Lower lobe of right lung (tissue), 2 donors: ENCODE measurements at regions not wholly inside any gene's neighbourhood (a gene's known extent, or its start where the extent isn't known, plus 50 kb on each side); places are given as distances from the start of the nearest gene placed in this dataset.
"Not testable (repeated sequence)": the region's sequence is repeated elsewhere in the genome, so short reads cannot be mapped to it uniquely, and the experiment has no call there.

Experiments used
- ATAC-seq, 2 donors: fragments of 200-7000 bp; cut with Tn5 transposase; one replicate each; pipeline ENCODE4 v1.9.1; 2020 to 2022; ENCODE audit warnings: mild to moderate bottlenecking in 2 of 2, moderate library complexity in 2 of 2
- DNase-seq: peaks from one replicate; pipeline ENCODE4 v3.0.0-alpha.2; 2020
- H3K27ac ChIP-seq: fragments of 200-600 bp; one replicate; pipeline ENCODE4 v1.8.0; 2022
- H3K27me3 ChIP-seq: fragments of 200-600 bp; one replicate; pipeline ENCODE4 v1.8.0; 2022; ENCODE audit warnings: low read depth
- H3K36me3 ChIP-seq: fragments of 200-600 bp; one replicate; pipeline ENCODE4 v1.8.0; 2022; ENCODE audit warnings: mild to moderate bottlenecking
- H3K4me1 ChIP-seq: fragments of 200-600 bp; one replicate; pipeline ENCODE4 v1.8.0; 2022
- H3K4me3 ChIP-seq: fragments of 200-600 bp; one replicate; pipeline ENCODE4 v1.8.0; 2022; ENCODE audit warnings: mild to moderate bottlenecking
- H3K9me3 ChIP-seq: fragments of 200-600 bp; one replicate; pipeline ENCODE4 v1.8.0; 2022
- intact Hi-C: fragments of 100-400 bp; cut with DNase I; formaldehyde crosslinking; loops from one replicate; pipeline ENCODE4 v1.11.0; 2022
- TF ChIP-seq, protein P1 (sequence below): fragments of 200-600 bp; IDR thresholded peaks from one replicate; pipeline ENCODE4 v1.8.0; 2022; ENCODE audit warnings: antibody characterized with exemption, mild to moderate bottlenecking
- donor health status: DM: no; HTN: yes; CAD: no; lungs with severe emphysema.

DNA sequence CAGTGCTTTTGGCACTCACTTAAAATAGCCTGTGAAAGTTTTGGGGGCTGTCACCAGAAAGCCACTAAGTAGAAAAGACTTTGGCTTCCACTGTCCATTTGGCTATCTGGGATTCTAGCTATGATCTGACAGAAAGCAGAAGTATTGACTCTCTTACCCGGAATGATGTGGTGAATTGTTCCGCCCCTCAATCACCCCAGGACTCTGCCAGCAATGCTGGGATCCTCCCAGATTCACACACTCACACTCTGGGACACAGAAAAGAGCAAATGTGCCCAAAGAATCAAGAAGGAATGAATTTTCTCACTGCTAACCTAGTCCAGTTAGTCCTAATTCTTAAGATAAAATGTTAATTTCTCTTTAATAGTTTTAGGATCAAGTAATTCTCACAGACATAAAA lies 576.9 kb downstream of the BNC2 start:
- ATAC-seq (no peak), DNase-seq (no peak)
- Histone ChIP-seq H3K27ac (no peak overlapping the region), H3K4me3 (no peak overlapping the region), H3K9me3 (peaks cover 6% of the 10 kb centered on the region), H3K4me1 (no peaks in the 10 kb centered on the region), H3K36me3 (no peaks in the 10 kb centered on the region), H3K27me3 (no peaks in the 10 kb centered on the region)
- intact Hi-C loops = no loop called here
- TF ChIP-seq, protein P1, sequence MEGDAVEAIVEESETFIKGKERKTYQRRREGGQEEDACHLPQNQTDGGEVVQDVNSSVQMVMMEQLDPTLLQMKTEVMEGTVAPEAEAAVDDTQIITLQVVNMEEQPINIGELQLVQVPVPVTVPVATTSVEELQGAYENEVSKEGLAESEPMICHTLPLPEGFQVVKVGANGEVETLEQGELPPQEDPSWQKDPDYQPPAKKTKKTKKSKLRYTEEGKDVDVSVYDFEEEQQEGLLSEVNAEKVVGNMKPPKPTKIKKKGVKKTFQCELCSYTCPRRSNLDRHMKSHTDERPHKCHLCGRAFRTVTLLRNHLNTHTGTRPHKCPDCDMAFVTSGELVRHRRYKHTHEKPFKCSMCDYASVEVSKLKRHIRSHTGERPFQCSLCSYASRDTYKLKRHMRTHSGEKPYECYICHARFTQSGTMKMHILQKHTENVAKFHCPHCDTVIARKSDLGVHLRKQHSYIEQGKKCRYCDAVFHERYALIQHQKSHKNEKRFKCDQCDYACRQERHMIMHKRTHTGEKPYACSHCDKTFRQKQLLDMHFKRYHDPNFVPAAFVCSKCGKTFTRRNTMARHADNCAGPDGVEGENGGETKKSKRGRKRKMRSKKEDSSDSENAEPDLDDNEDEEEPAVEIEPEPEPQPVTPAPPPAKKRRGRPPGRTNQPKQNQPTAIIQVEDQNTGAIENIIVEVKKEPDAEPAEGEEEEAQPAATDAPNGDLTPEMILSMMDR = no peak

DNA sequence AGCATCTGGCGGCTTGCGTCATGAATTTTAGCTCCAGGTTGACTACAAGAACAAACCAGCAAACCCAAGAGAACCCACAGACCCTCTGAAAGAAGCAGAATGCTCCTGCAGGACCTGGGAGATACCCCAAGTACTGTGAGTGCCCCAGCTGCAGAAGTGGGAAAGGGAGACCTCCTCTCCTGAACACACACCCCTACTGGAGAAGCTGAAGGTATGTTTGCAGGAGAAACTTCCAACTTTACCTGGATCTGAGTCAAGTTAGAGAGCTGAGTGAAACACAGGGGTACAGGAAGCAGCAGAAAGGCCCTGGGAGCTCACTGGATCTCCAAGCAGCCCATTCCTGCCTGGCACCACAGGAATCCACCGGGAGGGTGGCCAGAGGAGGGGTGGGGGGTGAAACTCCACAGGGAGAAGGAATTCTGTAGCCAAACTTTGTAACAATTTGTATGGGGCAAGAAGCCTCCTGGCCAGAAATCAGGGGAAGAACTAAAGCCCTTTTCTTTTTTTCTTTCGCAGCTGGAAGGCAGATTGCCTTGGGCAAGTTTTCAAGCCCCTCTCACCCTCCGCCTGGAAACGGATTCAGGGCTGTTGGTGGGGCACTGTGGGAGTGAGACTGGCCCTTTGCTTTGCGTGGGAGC lies 576.2 kb downstream of the BNC2 start:
- Histone ChIP-seq H3K27ac (no peak overlapping the region), H3K4me1 (no peaks in the 10 kb centered on the region), H3K36me3 (no peaks in the 10 kb centered on the region), H3K9me3 (peaks cover 6% of the 10 kb centered on the region), H3K27me3 (no peaks in the 10 kb centered on the region), H3K4me3 (no peak overlapping the region)
- intact Hi-C loops = no loop called here
- DNase-seq (no peak), ATAC-seq (no peak)
- TF ChIP-seq, protein P1 = no peak

DNA sequence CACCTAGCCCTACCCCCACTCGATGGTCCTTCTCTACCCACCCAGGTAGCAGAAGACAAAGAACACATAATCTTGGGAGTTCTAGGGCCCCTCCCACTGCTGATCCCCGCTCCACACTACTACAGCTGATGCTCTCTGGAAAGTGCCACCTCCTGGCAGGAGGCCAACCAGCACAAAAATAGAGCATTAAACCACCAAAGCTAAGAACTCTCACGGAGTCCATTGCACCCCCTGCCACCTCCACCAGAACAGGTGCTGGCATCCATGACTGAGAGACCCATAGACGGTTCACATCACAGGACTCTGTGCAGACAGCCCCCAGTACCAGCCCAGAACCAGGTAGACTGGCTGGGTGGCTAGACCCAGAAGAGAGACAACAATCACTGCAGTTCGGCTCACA lies 575.5 kb downstream of the BNC2 start:
- H3K9me3 ChIP-seq, DNase-seq, H3K4me1 ChIP-seq, intact Hi-C loops, H3K36me3 ChIP-seq, ATAC-seq, H3K4me3 ChIP-seq, H3K27ac ChIP-seq, H3K27me3 ChIP-seq: not testable (repeated sequence)

DNA sequence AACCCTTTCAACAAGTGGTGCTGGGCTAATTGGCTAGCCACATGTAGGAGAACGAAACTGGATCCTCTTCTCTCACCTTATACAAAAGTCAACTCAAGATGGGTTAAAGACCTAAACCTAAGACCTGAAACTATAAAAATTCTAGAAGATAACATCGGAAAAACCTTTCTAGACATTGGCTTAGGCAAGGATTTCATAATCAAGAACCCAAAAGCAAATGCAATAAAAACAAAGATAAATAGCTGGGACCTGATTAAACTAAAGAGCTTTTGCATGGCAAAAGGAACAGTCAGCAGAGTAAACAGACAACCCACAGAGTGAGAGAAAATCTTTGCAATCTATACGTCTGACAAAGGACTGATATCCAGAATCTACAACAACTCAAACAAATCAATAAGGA lies 571.1 kb downstream of the BNC2 start:
- H3K4me1 ChIP-seq, H3K4me3 ChIP-seq, intact Hi-C loops, H3K27ac ChIP-seq, H3K27me3 ChIP-seq, ATAC-seq, H3K9me3 ChIP-seq, H3K36me3 ChIP-seq, DNase-seq: not testable (repeated sequence)

DNA sequence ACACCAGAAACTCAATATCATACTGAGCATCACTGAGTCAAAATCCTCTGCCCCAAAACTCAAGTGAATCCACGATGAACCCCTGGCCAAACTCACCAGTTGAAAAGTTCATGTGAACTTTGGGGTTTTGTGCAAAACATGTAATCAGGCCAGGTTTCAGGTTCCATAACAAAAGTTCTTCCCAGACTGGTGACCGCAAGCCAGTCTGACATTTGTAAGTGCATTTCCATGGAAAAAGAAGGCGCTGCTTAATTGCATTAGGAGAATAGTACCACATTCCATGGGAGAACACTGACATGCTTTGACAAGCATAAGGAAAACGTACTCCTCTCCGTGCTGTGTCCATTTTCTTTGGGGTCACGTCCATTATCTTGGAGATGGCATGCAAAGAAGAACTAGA lies 567.0 kb downstream of the BNC2 start:
- intact Hi-C loops = no loop called here
- Histone ChIP-seq H3K27me3 (no peaks in the 10 kb centered on the region), H3K9me3 (peaks cover under 1% of the 10 kb centered on the region), H3K4me1 (no peaks in the 10 kb centered on the region), H3K4me3 (no peak overlapping the region), H3K27ac (no peak overlapping the region), H3K36me3 (no peaks in the 10 kb centered on the region)
- DNase-seq (no peak), ATAC-seq (no peak)
- TF ChIP-seq, protein P1 = no peak

DNA sequence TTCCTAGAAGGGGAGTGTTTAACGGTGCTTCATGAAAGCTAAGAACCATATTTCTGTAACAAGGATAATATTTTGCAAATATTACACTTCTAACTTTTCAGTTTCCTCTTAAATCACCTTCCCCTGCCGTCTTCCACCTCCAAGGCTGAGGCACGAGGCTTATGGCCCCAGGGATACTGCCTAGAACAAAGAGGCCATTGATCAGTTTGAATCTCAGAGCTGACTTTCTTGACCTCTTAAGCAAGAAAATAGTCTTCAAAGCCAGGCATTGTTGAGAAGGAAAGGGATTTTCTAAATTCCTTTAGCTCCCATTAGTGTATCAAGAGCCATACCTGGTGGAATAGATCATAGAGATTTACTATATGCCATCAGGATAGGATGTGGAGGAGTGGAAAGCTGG lies 566.2 kb downstream of the BNC2 start:
- intact Hi-C loops = no loop called here
- H3K4me3 ChIP-seq = no peak overlapping the region
- no peaks in the 10 kb centered on the region for H3K9me3 ChIP-seq
- no peak overlapping the region for H3K27ac ChIP-seq
- H3K36me3 ChIP-seq = no peaks in the 10 kb centered on the region
- ATAC-seq = no peak
- DNase-seq = no peak
- TF ChIP-seq, protein P1 = no peak
- no peaks in the 10 kb centered on the region for H3K27me3 ChIP-seq
- H3K4me1 ChIP-seq = no peaks in the 10 kb centered on the region

DNA sequence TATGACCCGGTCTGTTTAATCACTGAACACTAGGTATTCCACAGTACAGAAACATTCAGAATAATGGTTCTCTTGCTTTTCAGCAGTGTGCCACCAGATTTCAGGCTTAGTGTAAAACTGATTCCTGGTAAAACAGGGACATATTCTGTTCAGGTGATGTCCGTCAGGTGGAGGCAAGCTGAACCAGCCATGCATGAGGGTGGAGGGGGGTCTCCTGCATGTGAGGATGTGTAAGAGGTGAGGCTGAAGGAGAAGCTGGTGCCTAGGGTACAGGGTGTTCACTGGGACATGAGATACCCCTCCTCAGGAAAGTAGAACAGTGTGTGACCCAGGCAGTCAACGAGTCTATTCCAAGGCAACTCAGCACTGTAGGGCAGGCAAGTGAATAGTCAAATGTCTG lies 563.9 kb downstream of the BNC2 start:
- DNase-seq (no peak), ATAC-seq (no peak)
- intact Hi-C loops = no loop called here
- H3K27me3 ChIP-seq = peaks cover 4% of the 10 kb centered on the region
- no peaks in the 10 kb centered on the region for H3K36me3 ChIP-seq
- no peak overlapping the region for H3K4me3 ChIP-seq
- H3K27ac ChIP-seq = no peak overlapping the region
- TF ChIP-seq, protein P1 = no peak
- H3K9me3 ChIP-seq = no peaks in the 10 kb centered on the region
- H3K4me1 ChIP-seq = no peaks in the 10 kb centered on the region
